SK-N-SH (cell line): ENCODE measurements at regions not wholly inside any gene's neighbourhood (a gene's known extent, or its start where the extent isn't known, plus 50 kb on each side); places are given as distances from the start of the nearest gene placed in this dataset.

ENCODE experiments used
- EP300 ChIP-seq, 2 experiments: IDR thresholded peaks; 2 replicates each; pipeline versions ENCODE4 v1.4.0 to v1.6.1; 2012; ENCODE audit warnings: borderline replicate concordance in 1 of 2, low read depth in 1 of 2, low read length in 1 of 2
- GABPA ChIP-seq: IDR thresholded peaks from 2 replicates; pipeline ENCODE4 v1.4.0; 2012; ENCODE audit warnings: low read depth, mild to moderate bottlenecking
- POLR2AphosphoS5 ChIP-seq: IDR thresholded peaks from 2 replicates; pipeline ENCODE4 v1.6.1; 2012; ENCODE audit warnings: low read depth, low read length
- RCOR1 ChIP-seq: fragments of 150-350 bp; IDR thresholded peaks from 2 replicates; pipeline ENCODE4 v1.6.1; 2017; ENCODE audit warnings: antibody characterized with exemption, low read length
- RFX5 ChIP-seq: IDR thresholded peaks from 2 replicates; pipeline ENCODE4 v1.6.1; 2012; ENCODE audit warnings: mild to moderate bottlenecking, improper control_type of control experiment, low read length
- SIN3A ChIP-seq: IDR thresholded peaks from 2 replicates; pipeline ENCODE4 v1.6.1; 2012; ENCODE audit warnings: low read depth, mild to moderate bottlenecking, low read length, moderate library complexity, borderline replicate concordance
- TAF1 ChIP-seq: IDR thresholded peaks from 2 replicates; pipeline ENCODE4 v1.6.1; 2012; ENCODE audit warnings: low read depth, mild to moderate bottlenecking, low read length, moderate library complexity, borderline replicate concordance
- TF ChIP-seq, protein P1 (sequence below): IDR thresholded peaks from 2 replicates; pipeline ENCODE4 v1.4.0; 2012; ENCODE audit warnings: low read depth, borderline replicate concordance
- TF ChIP-seq, protein P2 (sequence below): fragments of 200-600 bp; sonication (generic); IDR thresholded peaks from 2 replicates; pipeline ENCODE4 v1.6.1; 2017; ENCODE audit warnings: antibody characterized with exemption, mild to moderate bottlenecking, moderate library complexity
- TF ChIP-seq, protein P3 (sequence below): IDR thresholded peaks from 2 replicates; pipeline ENCODE4 v1.4.0; 2012; ENCODE audit warnings: low read depth

DNA sequence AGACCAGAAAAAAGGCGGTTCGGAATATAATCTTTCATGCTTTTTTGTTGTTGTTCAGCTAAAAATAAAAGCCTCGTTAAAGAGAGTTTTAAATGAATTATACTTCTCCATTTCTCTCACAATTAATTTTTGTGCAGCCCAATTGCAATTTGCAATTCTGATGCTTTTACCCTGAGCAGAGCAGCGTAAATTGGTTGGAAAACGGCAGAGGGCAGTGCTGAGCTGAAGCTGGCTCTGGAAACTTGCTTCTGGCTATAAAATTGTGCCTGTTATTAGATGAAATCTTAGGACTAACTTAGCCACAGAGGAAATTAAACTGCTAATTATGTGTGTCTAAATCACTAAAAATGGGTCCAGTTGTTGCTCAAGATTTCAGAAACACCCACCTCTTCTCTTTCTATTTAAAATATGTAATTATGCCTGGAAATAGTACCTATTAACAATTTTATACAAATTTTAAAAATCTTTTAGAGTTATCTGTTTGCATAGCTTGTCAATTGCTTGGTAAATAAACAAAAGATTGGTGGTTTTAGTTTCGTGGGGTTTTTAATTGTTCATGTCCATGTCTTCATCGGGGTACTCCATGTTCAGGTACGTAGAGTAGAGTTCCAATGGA is 441.8 kb upstream of the TLE4 start:
- TF ChIP-seq, protein P1, sequence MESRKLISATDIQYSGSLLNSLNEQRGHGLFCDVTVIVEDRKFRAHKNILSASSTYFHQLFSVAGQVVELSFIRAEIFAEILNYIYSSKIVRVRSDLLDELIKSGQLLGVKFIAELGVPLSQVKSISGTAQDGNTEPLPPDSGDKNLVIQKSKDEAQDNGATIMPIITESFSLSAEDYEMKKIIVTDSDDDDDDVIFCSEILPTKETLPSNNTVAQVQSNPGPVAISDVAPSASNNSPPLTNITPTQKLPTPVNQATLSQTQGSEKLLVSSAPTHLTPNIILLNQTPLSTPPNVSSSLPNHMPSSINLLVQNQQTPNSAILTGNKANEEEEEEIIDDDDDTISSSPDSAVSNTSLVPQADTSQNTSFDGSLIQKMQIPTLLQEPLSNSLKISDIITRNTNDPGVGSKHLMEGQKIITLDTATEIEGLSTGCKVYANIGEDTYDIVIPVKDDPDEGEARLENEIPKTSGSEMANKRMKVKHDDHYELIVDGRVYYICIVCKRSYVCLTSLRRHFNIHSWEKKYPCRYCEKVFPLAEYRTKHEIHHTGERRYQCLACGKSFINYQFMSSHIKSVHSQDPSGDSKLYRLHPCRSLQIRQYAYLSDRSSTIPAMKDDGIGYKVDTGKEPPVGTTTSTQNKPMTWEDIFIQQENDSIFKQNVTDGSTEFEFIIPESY, result no peak
- TF ChIP-seq, protein P2, sequence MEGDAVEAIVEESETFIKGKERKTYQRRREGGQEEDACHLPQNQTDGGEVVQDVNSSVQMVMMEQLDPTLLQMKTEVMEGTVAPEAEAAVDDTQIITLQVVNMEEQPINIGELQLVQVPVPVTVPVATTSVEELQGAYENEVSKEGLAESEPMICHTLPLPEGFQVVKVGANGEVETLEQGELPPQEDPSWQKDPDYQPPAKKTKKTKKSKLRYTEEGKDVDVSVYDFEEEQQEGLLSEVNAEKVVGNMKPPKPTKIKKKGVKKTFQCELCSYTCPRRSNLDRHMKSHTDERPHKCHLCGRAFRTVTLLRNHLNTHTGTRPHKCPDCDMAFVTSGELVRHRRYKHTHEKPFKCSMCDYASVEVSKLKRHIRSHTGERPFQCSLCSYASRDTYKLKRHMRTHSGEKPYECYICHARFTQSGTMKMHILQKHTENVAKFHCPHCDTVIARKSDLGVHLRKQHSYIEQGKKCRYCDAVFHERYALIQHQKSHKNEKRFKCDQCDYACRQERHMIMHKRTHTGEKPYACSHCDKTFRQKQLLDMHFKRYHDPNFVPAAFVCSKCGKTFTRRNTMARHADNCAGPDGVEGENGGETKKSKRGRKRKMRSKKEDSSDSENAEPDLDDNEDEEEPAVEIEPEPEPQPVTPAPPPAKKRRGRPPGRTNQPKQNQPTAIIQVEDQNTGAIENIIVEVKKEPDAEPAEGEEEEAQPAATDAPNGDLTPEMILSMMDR, result peak; percentile 95
- TF ChIP-seq POLR2AphosphoS5, result no peak
- TF ChIP-seq RCOR1, result 0 out of 2 replicates have a peak, but pooled peaks have one; percentile 40
- TF ChIP-seq RFX5, result no peak
- no peak for TF ChIP-seq TAF1
- no peak for TF ChIP-seq SIN3A
- TF ChIP-seq EP300 (IDR thresholded peaks at IDR 0.05; ENCODE audit: borderline replicate concordance in 1 of 2, low read depth in 1 of 2, low read length in 1 of 2), result no peak
- TF ChIP-seq, protein P3, sequence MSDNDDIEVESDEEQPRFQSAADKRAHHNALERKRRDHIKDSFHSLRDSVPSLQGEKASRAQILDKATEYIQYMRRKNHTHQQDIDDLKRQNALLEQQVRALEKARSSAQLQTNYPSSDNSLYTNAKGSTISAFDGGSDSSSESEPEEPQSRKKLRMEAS, result no peak
- no peak for TF ChIP-seq GABPA
